H1 (cell line): ENCODE measurements at regions not wholly inside any gene's neighbourhood (a gene's known extent, or its start where the extent isn't known, plus 50 kb on each side); places are given as distances from the start of the nearest gene placed in this dataset.

Experiments used
- BCL11A ChIP-seq, 2 experiments: IDR thresholded peaks; one replicate each; pipeline ENCODE4 v1.6.1; 2011; ENCODE audit warnings: low read depth in 2 of 2, low read length in 2 of 2, mild to moderate bottlenecking in 2 of 2
- CTBP2 ChIP-seq: IDR thresholded peaks from 2 replicates; pipeline ENCODE4 v1.7.0; 2011; ENCODE audit warnings: borderline replicate concordance, mild to moderate bottlenecking, moderate library complexity, mixed read lengths, low read length; ENCODE audit not compliant: insufficient read depth, insufficient read length

DNA sequence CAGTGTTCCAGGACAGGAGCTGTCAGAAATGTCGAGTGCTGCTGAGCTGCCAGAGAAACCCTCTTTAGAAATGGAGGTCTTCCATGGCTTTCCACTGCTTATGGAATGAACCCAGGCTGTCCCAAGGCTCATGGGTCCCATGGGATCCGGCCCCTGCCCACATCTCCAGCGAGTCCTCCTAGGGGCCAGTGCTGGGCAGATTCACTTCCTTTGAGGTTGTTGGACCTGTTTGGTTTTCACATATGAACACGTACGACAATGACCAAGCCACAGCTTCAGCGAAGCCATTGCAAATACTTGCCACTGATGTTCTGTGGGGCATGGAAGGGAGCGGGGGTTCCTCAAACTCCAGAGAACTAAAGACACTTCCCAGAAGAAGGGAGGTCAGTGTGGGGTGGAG, 483.3 kb downstream of the TBC1D22A start (continued):
- TF ChIP-seq CTBP2, result no peak
- no peak for TF ChIP-seq BCL11A (IDR thresholded peaks at IDR 0.05; ENCODE audit: low read depth in 2 of 2, low read length in 2 of 2)
